ENCODE measurements at regions not wholly inside any gene's neighbourhood (a gene's known extent, or its start where the extent isn't known, plus 50 kb on each side); places are given as distances from the start of the nearest gene placed in this dataset.

DNA sequence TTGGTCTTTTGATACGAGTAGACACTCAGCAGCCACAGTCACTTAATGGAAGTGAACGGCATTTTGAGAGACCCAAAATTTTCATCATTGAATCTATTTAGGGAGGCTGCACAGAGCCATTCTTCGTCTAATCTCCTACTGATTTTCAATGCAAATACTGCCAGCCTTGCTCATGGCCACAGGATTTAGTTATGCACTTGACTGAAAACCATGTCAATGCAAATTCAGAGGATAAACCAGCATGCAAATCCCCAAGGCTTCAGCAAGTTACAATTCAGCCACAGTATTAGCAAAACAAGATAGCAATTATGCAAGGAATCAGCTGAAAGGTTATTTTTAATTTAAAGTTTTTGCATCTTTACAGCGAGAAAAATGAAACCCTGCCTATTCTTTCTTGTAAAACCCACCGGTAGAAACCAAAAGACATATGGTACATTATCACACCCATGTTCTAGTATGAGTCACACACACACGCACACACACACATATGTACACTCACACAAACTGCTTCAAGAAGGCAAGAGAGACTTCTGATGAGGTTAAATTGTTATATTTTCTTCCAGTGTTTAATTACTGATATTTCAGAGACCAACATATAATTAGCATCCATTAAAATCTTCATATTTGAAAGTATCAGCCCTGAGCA, 985.3 kb upstream of the FLRT2 start:
- TF ChIP-seq, protein P1, sequence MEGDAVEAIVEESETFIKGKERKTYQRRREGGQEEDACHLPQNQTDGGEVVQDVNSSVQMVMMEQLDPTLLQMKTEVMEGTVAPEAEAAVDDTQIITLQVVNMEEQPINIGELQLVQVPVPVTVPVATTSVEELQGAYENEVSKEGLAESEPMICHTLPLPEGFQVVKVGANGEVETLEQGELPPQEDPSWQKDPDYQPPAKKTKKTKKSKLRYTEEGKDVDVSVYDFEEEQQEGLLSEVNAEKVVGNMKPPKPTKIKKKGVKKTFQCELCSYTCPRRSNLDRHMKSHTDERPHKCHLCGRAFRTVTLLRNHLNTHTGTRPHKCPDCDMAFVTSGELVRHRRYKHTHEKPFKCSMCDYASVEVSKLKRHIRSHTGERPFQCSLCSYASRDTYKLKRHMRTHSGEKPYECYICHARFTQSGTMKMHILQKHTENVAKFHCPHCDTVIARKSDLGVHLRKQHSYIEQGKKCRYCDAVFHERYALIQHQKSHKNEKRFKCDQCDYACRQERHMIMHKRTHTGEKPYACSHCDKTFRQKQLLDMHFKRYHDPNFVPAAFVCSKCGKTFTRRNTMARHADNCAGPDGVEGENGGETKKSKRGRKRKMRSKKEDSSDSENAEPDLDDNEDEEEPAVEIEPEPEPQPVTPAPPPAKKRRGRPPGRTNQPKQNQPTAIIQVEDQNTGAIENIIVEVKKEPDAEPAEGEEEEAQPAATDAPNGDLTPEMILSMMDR (IDR thresholded peaks at IDR 0.05) = no peak
- H3K4me1 Mint-ChIP-seq (ENCODE audit: unreplicated experiment) = peaks cover 28% of the 10 kb centered on the region
- H3K27ac Mint-ChIP-seq (ENCODE audit: unreplicated experiment) = no peak overlapping the region
- H3K27me3 Mint-ChIP-seq (ENCODE audit: unreplicated experiment) = no peaks in the 10 kb centered on the region
- DNase-seq (ENCODE audit: extremely low spot score, unreplicated experiment) = no peak
- no peaks in the 10 kb centered on the region for H3K36me3 Mint-ChIP-seq (ENCODE audit: unreplicated experiment)
- H3K9me3 Mint-ChIP-seq (ENCODE audit: unreplicated experiment) = no peaks in the 10 kb centered on the region
- no peak overlapping the region for H3K4me3 Mint-ChIP-seq (ENCODE audit: unreplicated experiment)

DNA sequence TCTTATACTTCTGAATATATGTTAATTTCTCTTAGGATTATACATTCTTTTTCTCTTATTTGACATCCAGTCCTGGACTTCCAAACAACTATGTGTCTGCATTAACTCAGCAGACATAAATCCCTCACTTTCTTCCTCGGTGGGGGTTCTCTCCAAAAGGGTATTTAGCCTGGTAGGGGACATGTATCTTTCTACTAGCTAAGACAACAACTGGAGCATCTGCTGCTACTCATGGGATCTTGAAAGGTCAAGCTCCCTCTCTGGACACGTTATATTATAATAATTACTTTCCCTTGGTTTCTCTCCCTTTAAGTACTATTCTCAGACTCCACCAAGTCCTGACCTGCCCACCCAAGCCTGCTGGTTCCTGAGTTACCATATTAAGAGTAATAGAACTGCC, 983.7 kb upstream of the FLRT2 start:
- DNase-seq (ENCODE audit: extremely low spot score, unreplicated experiment) = no peak
- TF ChIP-seq, protein P1 (IDR thresholded peaks at IDR 0.05) = no peak
- no peak overlapping the region for H3K4me3 Mint-ChIP-seq (ENCODE audit: unreplicated experiment)
- H3K27ac Mint-ChIP-seq (ENCODE audit: unreplicated experiment) = no peak overlapping the region
- H3K27me3 Mint-ChIP-seq (ENCODE audit: unreplicated experiment) = no peaks in the 10 kb centered on the region
- no peaks in the 10 kb centered on the region for H3K36me3 Mint-ChIP-seq (ENCODE audit: unreplicated experiment)
- peaks cover 28% of the 10 kb centered on the region for H3K4me1 Mint-ChIP-seq (ENCODE audit: unreplicated experiment)
- no peaks in the 10 kb centered on the region for H3K9me3 Mint-ChIP-seq (ENCODE audit: unreplicated experiment)

- H3K27me3 Mint-ChIP-seq (ENCODE audit: unreplicated experiment) = no peaks in the 10 kb centered on the region
- H3K4me3 Mint-ChIP-seq (ENCODE audit: unreplicated experiment) = no peak overlapping the region
- H3K9me3 Mint-ChIP-seq (ENCODE audit: unreplicated experiment) = peaks cover 4% of the 10 kb centered on the region
- TF ChIP-seq, protein P1 (IDR thresholded peaks at IDR 0.05) = no peak
- no peaks in the 10 kb centered on the region for H3K36me3 Mint-ChIP-seq (ENCODE audit: unreplicated experiment)
- H3K27ac Mint-ChIP-seq (ENCODE audit: unreplicated experiment) = no peak overlapping the region
- H3K4me1 Mint-ChIP-seq (ENCODE audit: unreplicated experiment) = no peaks in the 10 kb centered on the region
- DNase-seq (ENCODE audit: extremely low spot score, unreplicated experiment) = no peak
These were observed 975.8 kb upstream of the FLRT2 start for GRCh38 chr14:84554136-84554535.

- H3K27me3 Mint-ChIP-seq (ENCODE audit: unreplicated experiment) = no peaks in the 10 kb centered on the region
- no peak overlapping the region for H3K27ac Mint-ChIP-seq (ENCODE audit: unreplicated experiment)
- no peak for DNase-seq (ENCODE audit: extremely low spot score, unreplicated experiment)
- H3K4me3 Mint-ChIP-seq (ENCODE audit: unreplicated experiment) = no peak overlapping the region
- H3K4me1 Mint-ChIP-seq (ENCODE audit: unreplicated experiment) = no peaks in the 10 kb centered on the region
- H3K36me3 Mint-ChIP-seq (ENCODE audit: unreplicated experiment) = no peaks in the 10 kb centered on the region
- peaks cover 4% of the 10 kb centered on the region for H3K9me3 Mint-ChIP-seq (ENCODE audit: unreplicated experiment)
- TF ChIP-seq, protein P1 (IDR thresholded peaks at IDR 0.05) = no peak
These were observed 974.5 kb upstream of the FLRT2 start for GRCh38 chr14:84555493-84555892.

GRCh38 chr14:84566109-84566508, 963.8 kb upstream of the FLRT2 start:
- Mint-ChIP-seq H3K9me3 (ENCODE audit: unreplicated experiment) (peaks cover 5% of the 10 kb centered on the region), H3K4me3 (ENCODE audit: unreplicated experiment) (no peak overlapping the region), H3K4me1 (ENCODE audit: unreplicated experiment) (no peaks in the 10 kb centered on the region)

More at GRCh38 chr14:84566109-84566508, 963.8 kb upstream of the FLRT2 start:
- DNase-seq (ENCODE audit: extremely low spot score, unreplicated experiment) = no peak
- H3K36me3 Mint-ChIP-seq (ENCODE audit: unreplicated experiment) = no peaks in the 10 kb centered on the region
- no peaks in the 10 kb centered on the region for H3K27me3 Mint-ChIP-seq (ENCODE audit: unreplicated experiment)
- TF ChIP-seq, protein P1 (IDR thresholded peaks at IDR 0.05) = no peak
- H3K27ac Mint-ChIP-seq (ENCODE audit: unreplicated experiment) = no peak overlapping the region

All from osteocyte (in vitro differentiated cells).